RWPE2 (cell line): ENCODE measurements at regions not wholly inside any gene's neighbourhood (a gene's known extent, or its start where the extent isn't known, plus 50 kb on each side); places are given as distances from the start of the nearest gene placed in this dataset.

Experiments used
- ATAC-seq: fragments of 200-7000 bp; cut with Tn5 transposase; 3 replicates; pipeline ENCODE4 v1.9.1; 2021; ENCODE audit warnings: low read depth
- DNase-seq: peaks from one replicate; pipeline ENCODE4 v3.0.0-alpha.2; 2020; ENCODE audit warnings: low spot score
- H3K27ac ChIP-seq: fragments of 450-650 bp; 2 replicates; pipeline ENCODE4 v1.5.1; 2017; ENCODE audit warnings: mild to moderate bottlenecking; ENCODE audit not compliant: poor library complexity, severe bottlenecking
- H3K27me3 ChIP-seq: fragments of 250-450 bp; sonication (Bioruptor Pico); 2 replicates; pipeline ENCODE4 v1.5.1; 2021; ENCODE audit warnings: mild to moderate bottlenecking, moderate library complexity; ENCODE audit not compliant: insufficient read depth, poor library complexity, severe bottlenecking
- H3K36me3 ChIP-seq: fragments of 250-450 bp; sonication (Bioruptor Pico); 2 replicates; pipeline ENCODE4 v1.5.1; 2020; ENCODE audit warnings: low read depth, mild to moderate bottlenecking, moderate library complexity
- H3K4me1 ChIP-seq: fragments of 250-450 bp; sonication (Bioruptor Pico); 2 replicates; pipeline ENCODE4 v1.5.1; 2021; ENCODE audit warnings: mild to moderate bottlenecking, moderate library complexity; ENCODE audit not compliant: insufficient read depth, poor library complexity, severe bottlenecking
- H3K4me3 ChIP-seq: fragments of 250-450 bp; sonication (Bioruptor Pico); 2 replicates; pipeline ENCODE4 v1.5.1; 2021; ENCODE audit warnings: mild to moderate bottlenecking, moderate library complexity; ENCODE audit not compliant: severe bottlenecking
- H3K9me3 ChIP-seq: fragments of 250-450 bp; sonication (Bioruptor Pico); 2 replicates; pipeline ENCODE4 v1.5.1; 2021; ENCODE audit warnings: mild to moderate bottlenecking, moderate library complexity; ENCODE audit not compliant: severe bottlenecking
- TF ChIP-seq, protein P1 (sequence below): fragments of 450-650 bp; IDR thresholded peaks from one replicate; pipeline ENCODE4 v1.5.1; 2017; ENCODE audit warnings: mild to moderate bottlenecking, moderate library complexity; ENCODE audit not compliant: poor library complexity, severe bottlenecking

DNA sequence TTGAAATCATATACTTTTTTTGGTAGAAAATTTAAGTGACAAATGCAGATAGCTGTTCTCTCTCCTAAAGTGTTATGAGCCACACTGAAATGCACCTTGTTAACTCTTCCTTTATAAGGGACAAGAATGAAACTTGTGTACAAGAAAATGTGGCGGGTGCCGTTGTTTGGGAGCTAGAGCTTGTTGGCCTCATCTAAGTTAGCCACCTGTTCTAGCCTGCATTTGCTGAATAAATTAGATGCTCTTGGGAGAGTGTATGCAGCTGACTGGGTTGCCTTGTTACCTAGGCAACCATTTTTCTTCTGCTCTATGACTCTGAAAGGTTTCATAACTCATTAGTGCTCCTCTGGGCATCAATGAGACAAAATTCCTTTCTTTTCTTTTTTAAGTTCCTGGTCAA lies 174.3 kb downstream of the TAF11L14 start:
- no peak for ATAC-seq
- TF ChIP-seq, protein P1, sequence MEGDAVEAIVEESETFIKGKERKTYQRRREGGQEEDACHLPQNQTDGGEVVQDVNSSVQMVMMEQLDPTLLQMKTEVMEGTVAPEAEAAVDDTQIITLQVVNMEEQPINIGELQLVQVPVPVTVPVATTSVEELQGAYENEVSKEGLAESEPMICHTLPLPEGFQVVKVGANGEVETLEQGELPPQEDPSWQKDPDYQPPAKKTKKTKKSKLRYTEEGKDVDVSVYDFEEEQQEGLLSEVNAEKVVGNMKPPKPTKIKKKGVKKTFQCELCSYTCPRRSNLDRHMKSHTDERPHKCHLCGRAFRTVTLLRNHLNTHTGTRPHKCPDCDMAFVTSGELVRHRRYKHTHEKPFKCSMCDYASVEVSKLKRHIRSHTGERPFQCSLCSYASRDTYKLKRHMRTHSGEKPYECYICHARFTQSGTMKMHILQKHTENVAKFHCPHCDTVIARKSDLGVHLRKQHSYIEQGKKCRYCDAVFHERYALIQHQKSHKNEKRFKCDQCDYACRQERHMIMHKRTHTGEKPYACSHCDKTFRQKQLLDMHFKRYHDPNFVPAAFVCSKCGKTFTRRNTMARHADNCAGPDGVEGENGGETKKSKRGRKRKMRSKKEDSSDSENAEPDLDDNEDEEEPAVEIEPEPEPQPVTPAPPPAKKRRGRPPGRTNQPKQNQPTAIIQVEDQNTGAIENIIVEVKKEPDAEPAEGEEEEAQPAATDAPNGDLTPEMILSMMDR, result no peak
- no peak for DNase-seq
- H3K27me3 ChIP-seq, result no peaks in the 10 kb centered on the region
- H3K4me3 ChIP-seq, result no peak overlapping the region
- no peak overlapping the region for H3K27ac ChIP-seq
- peaks cover 26% of the 10 kb centered on the region for H3K4me1 ChIP-seq
- H3K9me3 ChIP-seq, result no peaks in the 10 kb centered on the region
- no peaks in the 10 kb centered on the region for H3K36me3 ChIP-seq

DNA sequence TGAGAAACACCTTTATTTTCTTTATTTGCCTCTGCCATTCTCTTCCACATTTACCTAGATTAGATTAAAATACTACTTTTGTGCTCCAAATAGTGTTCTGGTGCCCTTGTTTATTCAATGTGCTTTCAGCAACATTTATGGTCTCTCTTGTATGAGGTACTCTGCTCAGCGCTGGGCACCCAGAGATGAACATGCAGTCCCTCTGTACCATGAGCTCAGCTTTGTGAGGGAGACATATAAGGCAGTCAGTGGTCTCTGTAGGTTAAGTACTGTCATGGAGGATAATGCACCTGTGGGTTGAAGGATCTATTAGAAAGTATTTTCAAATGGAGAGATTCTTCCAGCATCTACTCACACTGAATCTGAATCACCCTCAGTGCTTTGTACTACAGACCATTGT lies 176.5 kb downstream of the TAF11L14 start:
- Histone ChIP-seq H3K36me3 (no peaks in the 10 kb centered on the region), H3K27ac (no peak overlapping the region), H3K4me3 (no peak overlapping the region), H3K9me3 (no peaks in the 10 kb centered on the region), H3K4me1 (peaks cover 9% of the 10 kb centered on the region), H3K27me3 (no peaks in the 10 kb centered on the region)
- ATAC-seq, result no peak
- no peak for DNase-seq
- TF ChIP-seq, protein P1, result no peak

DNA sequence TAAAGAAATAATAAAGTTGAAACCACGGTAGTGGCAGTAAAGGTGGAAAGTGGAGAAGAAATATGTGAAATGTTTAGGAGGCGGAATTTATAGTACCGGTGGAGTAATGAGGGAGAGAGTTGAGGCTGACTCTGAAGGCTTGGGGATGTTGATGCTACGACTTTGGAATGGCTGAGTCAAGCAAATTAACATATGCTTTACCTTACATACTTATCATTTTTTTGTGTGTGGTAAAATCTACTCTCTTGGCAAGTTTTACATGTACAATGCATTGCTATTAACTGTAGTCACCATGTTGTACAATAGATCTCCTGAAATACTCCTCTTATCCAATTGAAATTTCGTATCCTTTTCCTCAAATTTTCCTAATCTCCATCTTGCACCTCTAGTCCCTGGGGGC lies 179.0 kb downstream of the TAF11L14 start:
- Histone ChIP-seq H3K27me3 (no peaks in the 10 kb centered on the region), H3K36me3 (no peaks in the 10 kb centered on the region), H3K4me1 (peaks cover 8% of the 10 kb centered on the region), H3K27ac (no peak overlapping the region), H3K4me3 (no peak overlapping the region), H3K9me3 (no peaks in the 10 kb centered on the region)
- ATAC-seq (peak; percentile 85), DNase-seq (no peak)
- TF ChIP-seq, protein P1, result no peak

DNA sequence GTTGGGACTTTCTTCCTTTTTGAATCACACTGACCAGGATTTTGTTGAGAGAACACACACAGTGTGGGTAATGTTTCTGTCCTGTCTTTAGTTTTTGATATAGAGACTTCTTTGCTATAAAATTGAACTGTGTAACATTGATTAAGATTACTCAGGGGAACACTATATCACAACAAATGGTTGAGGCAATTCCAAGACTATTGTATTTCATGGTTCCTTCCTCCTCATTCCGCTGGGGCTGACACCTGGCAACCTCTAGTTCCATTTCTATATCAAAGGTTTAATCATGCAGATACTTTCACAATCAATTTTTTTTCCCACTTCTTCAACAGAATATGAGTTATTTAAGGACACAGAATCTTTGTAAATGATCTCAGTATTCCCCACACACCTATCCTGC lies 182.2 kb downstream of the TAF11L14 start:
- H3K27me3 ChIP-seq, result no peaks in the 10 kb centered on the region
- DNase-seq, result no peak
- no peak for ATAC-seq
- no peak overlapping the region for H3K4me3 ChIP-seq
- H3K27ac ChIP-seq, result no peak overlapping the region
- TF ChIP-seq, protein P1, result no peak
- H3K4me1 ChIP-seq, result peaks cover 17% of the 10 kb centered on the region
- no peaks in the 10 kb centered on the region for H3K9me3 ChIP-seq
- no peaks in the 10 kb centered on the region for H3K36me3 ChIP-seq

DNA sequence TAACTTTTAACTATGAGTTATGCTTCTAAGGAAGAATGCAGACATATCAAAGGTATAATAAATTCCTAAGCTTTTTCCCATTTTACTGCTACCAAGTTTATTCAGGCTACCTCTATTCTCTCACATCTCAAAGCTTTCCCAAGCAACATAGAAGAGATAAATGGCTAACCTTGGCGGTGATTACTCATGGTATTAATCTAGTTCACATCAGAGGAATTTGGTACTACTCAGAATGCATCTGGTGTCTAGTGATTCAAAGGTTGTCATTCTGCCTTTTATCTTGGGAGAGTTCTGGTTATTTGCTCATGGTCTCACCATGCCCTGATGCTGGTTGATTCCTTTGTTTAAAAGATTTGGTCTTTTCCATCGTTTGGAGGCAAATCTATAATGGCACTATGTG lies 182.7 kb downstream of the TAF11L14 start:
- DNase-seq (no peak), ATAC-seq (no peak; the same call in 2 of the 3 replicates)
- Histone ChIP-seq H3K4me1 (peaks cover 17% of the 10 kb centered on the region), H3K9me3 (no peaks in the 10 kb centered on the region), H3K27ac (no peak overlapping the region), H3K36me3 (no peaks in the 10 kb centered on the region), H3K4me3 (no peak overlapping the region), H3K27me3 (no peaks in the 10 kb centered on the region)
- TF ChIP-seq, protein P1, result no peak
